K562 (cell line): ENCODE measurements at regions not wholly inside any gene's neighbourhood (a gene's known extent, or its start where the extent isn't known, plus 50 kb on each side); places are given as distances from the start of the nearest gene placed in this dataset.
A peak's percentile ranks its signal among the peaks of the same experiment; 100 is the strongest.

Source experiments
- ATAC-seq: fragments of 200-7000 bp; cut with Tn5 transposase; 3 replicates; pipeline ENCODE4 v1.9.1; 2020; ENCODE audit warnings: moderate library complexity
- BruUV-seq: library from RNA; stranded (reverse); fragments of 400-500 nt; replicated peaks from 2 replicates; lab custom pipeline; 2021; lab: Mats Ljungman, UMichigan
- CTCF ChIA-PET: fragments of 300-600 bp; formaldehyde crosslinking; extraction: SDS; loops from one replicate; lab custom pipeline; 2021; ENCODE audit warnings: low intra/inter-chr PET ratio; lab: Yijun Ruan, JAX
- POLR2A ChIA-PET: fragments of 300-600, 350-650 bp; sonication (Branson Sonifier 250); formaldehyde crosslinking; extraction: SDS; loops from one replicate; lab custom pipeline; 2021; ENCODE audit warnings: antibody characterized with exemption, inconsistent platforms; lab: Yijun Ruan, JAX
- DNase-seq, 4 experiments: peaks; one replicate each; pipeline versions ENCODE4 v3.0.0 to v3.0.0-alpha.2; 2011 to 2018; ENCODE audit warnings: low spot score in 3 of 4, mixed read lengths in 3 of 4; ENCODE audit errors: extremely low read depth in 1 of 4
- FAIRE-seq: peaks from 2 replicates; lab custom pipeline; 2011; peaks lifted over from hg19 to GRCh38; lab: Jason Lieb, UNC
- H2AFZ ChIP-seq: 2 replicates; pipeline ENCODE4 v1.6.0; 2011; ENCODE audit warnings: low read depth, low read length, control low read depth, inconsistent platforms
- H3K27ac ChIP-seq: fragments of 200-600 bp; 3 replicates; pipeline ENCODE4 v1.8.0; 2011; ENCODE audit warnings: low read depth, mild to moderate bottlenecking, control low read depth, inconsistent platforms, low read length, moderate library complexity, mixed read lengths; ENCODE audit errors: extremely low read depth
- H3K27me3 ChIP-seq, 2 experiments: fragments of 300-600 bp in 1 of 2; 2 replicates in 1 of 2; 3 replicates in 1 of 2; pipeline versions ENCODE4 v1.6.0 to v1.8.0; 2011; ENCODE audit warnings: inconsistent platforms in 2 of 2, low read length in 2 of 2, mild to moderate bottlenecking in 1 of 2, mixed read lengths in 1 of 2, moderate library complexity in 1 of 2; ENCODE audit not compliant: control insufficient read depth in 2 of 2, insufficient read depth in 2 of 2
- H3K36me3 ChIP-seq: fragments of 300-600 bp; 3 replicates; pipeline ENCODE4 v1.8.0; 2011; ENCODE audit warnings: mild to moderate bottlenecking, low read length, inconsistent platforms; ENCODE audit not compliant: control insufficient read depth, insufficient read depth
- H3K4me1 ChIP-seq, 2 experiments: fragments of 200-600 bp in 1 of 2; replicated peaks in 1 of 2; 2 replicates in 1 of 2; 3 replicates in 1 of 2; pipeline versions ENCODE4 v1.5.1 to v1.8.0; 2011; ENCODE audit warnings: inconsistent platforms in 2 of 2, low read length in 2 of 2, mild to moderate bottlenecking in 1 of 2, mixed read lengths in 1 of 2, moderate library complexity in 1 of 2; ENCODE audit not compliant: control insufficient read depth in 2 of 2, insufficient read depth in 2 of 2
- H3K4me2 ChIP-seq: 2 replicates; pipeline ENCODE4 v1.6.1; 2011; ENCODE audit warnings: low read length, control low read depth, inconsistent platforms, mixed read lengths; ENCODE audit not compliant: insufficient read depth
- H3K4me3 ChIP-seq: fragments of 200-600 bp; sonication (generic), shearing (Covaris generic); 2 replicates; pipeline ENCODE4 v1.5.1; 2016; ENCODE audit warnings: control low read depth, inconsistent platforms
- H3K79me2 ChIP-seq: fragments of 200-600 bp; 3 replicates; pipeline ENCODE4 v1.8.0; 2011; ENCODE audit warnings: low read length, inconsistent platforms; ENCODE audit not compliant: control insufficient read depth, insufficient read depth
- H3K9ac ChIP-seq, 2 experiments: 2 replicates each; pipeline versions ENCODE4 v1.6.0 to v1.6.1; 2011; ENCODE audit warnings: low read depth in 2 of 2, low read length in 2 of 2, control low read depth in 1 of 2, inconsistent platforms in 1 of 2, mild to moderate bottlenecking in 1 of 2, mixed read lengths in 1 of 2; ENCODE audit not compliant: insufficient read depth in 1 of 2
- H3K9me1 ChIP-seq: one replicate; pipeline ENCODE4 v1.6.0; 2011; ENCODE audit warnings: inconsistent platforms, mild to moderate bottlenecking, low read length, moderate library complexity; ENCODE audit not compliant: control insufficient read depth, insufficient read depth
- H3K9me3 ChIP-seq: replicated peaks from 2 replicates; pipeline ENCODE4 v1.5.1; 2011; ENCODE audit warnings: low read depth, low read length, inconsistent platforms; ENCODE audit not compliant: control insufficient read depth, insufficient read depth
- H4K20me1 ChIP-seq: replicated peaks from 2 replicates; pipeline ENCODE4 v1.6.1; 2011; ENCODE audit warnings: low read length, inconsistent platforms, mixed read lengths; ENCODE audit not compliant: control insufficient read depth, insufficient read depth
- SIX5 ChIP-seq, 2 experiments: IDR thresholded peaks; 2 replicates each; pipeline ENCODE4 v1.6.1; 2011; ENCODE audit warnings: low read length in 2 of 2, borderline replicate concordance in 1 of 2, low read depth in 1 of 2, mild to moderate bottlenecking in 1 of 2, moderate library complexity in 1 of 2; ENCODE audit not compliant: insufficient read depth in 1 of 2
- TARDBP ChIP-seq: fragments of 450-650 bp; IDR thresholded peaks from 2 replicates; pipeline ENCODE4 v1.6.1; 2016
- ZNF174 ChIP-seq: fragments of 250-450 bp; sonication (Bioruptor Pico); IDR thresholded peaks from 2 replicates; pipeline ENCODE4 v1.4.0; 2020; ENCODE audit warnings: mild to moderate bottlenecking
- ZNF263 ChIP-seq: sonication (generic); formaldehyde crosslinking; IDR thresholded peaks from 2 replicates; pipeline ENCODE4 v1.8.0; 2022; ENCODE audit warnings: mild to moderate bottlenecking, missing genetic modification reagents, borderline replicate concordance
- ZNF707 ChIP-seq: fragments of 250-450 bp; sonication (Bioruptor Pico); conservative IDR thresholded peaks from 2 replicates; pipeline ENCODE4 v1.8.0; 2022; ENCODE audit warnings: inconsistent platforms, mild to moderate bottlenecking, moderate library complexity
- WGBS: fragments of 100-300 bp; shearing (Covaris generic); methylation state at CpG from one replicate; pipeline ENCODE4 v1.1.6; 2016; ENCODE audit warnings: low coverage, mixed read lengths; ENCODE audit not compliant: insufficient coverage; ENCODE audit errors: missing lambda C conversion rate; 5-methylcytosine and 5-hydroxymethylcytosine counted together
- in situ Hi-C: fragments of 300-500 bp; cut with MboI; formaldehyde crosslinking; loops from 4 replicates; pipeline ENCODE4 v1.15.0; 2018; ENCODE audit warnings: inconsistent platforms, mixed read lengths
- intact Hi-C: fragments of 100-400 bp; cut with micrococcal nuclease; formaldehyde crosslinking; loops from 2 replicates; pipeline ENCODE4 v1.14.2; 2022

DNA sequence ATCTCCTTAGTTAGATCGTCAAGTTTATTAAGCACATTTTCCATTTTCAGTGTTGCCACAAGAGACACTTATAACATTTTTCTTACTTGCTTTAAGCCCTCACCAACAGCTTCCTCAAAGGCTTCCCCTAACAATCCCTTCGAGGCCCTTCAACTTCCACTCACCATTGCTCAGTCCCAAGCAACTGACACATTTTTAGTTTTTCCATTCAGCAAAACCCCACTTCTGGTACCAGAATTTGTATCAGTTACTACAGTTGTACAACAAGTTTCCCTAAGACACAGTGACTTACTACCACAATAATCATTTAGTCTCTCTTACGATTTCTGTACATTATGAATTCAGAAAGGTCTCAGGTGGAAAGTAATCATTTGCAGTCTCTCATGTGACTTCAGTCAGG lies 276.8 kb upstream of the PKN2 start:
- Histone ChIP-seq H3K4me1 (no peaks in the 10 kb centered on the region), H3K79me2 (no peaks in the 10 kb centered on the region), H3K9ac (no peak overlapping the region), H3K4me3 (no peak overlapping the region), H2AFZ (no peak overlapping the region), H3K9me1 (no peaks in the 10 kb centered on the region), H3K27ac (no peak overlapping the region), H4K20me1 (no peaks in the 10 kb centered on the region), H3K27me3 (no peaks in the 10 kb centered on the region), H3K4me2 (no peak overlapping the region), H3K36me3 (no peaks in the 10 kb centered on the region), H3K9me3 (no peaks in the 10 kb centered on the region)
- ChIA-PET CTCF (no interaction called here), POLR2A (no interaction called here)
- intact Hi-C loops (no loop called here), in situ Hi-C loops (no loop called here)
- no peak for DNase-seq
- TF ChIP-seq ZNF263 (CRISPR knock-in tag) (no peak), ZNF707 (CRISPR knock-in tag) (peak; percentile 71; the same call in 1 of the 2 replicates)
- WGBS = 0% methylated on average over 3 of the region's 3 CpGs
- no TSS peak for BruUV-seq
- ATAC-seq = no peak
- no peak for FAIRE-seq

DNA sequence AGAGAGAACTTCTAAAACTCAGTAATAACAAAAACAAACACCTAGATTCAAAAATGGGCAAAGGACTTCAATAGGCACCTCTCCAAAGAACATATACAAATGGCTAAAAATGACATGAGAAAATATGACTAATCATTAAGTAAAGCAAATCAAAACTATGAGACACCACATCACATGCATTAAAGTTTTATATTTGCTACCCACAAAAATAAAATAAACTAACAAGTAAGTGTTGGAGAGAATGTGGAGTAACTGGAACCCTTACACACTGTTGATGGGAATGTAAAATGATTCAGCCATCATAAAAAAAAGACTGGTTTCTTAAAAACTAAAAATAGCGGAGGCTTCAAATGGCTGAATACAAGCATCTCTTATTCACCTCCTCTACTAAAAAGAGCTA lies 262.1 kb upstream of the PKN2 start:
- no peak for DNase-seq
- H3K27me3 ChIP-seq = no peaks in the 10 kb centered on the region
- 0% methylated on average over 1 of the region's 1 CpG for WGBS
- no peak for ATAC-seq
- H3K36me3 ChIP-seq = no peaks in the 10 kb centered on the region
- no peak overlapping the region for H3K9ac ChIP-seq
- intact Hi-C loops (no loop called here), in situ Hi-C loops (no loop called here)
- H3K4me2 ChIP-seq = no peak overlapping the region
- no peak overlapping the region for H3K27ac ChIP-seq
- H3K4me3 ChIP-seq = no peak overlapping the region
- no peaks in the 10 kb centered on the region for H3K9me1 ChIP-seq
- no peaks in the 10 kb centered on the region for H3K4me1 ChIP-seq
- H3K79me2 ChIP-seq = no peaks in the 10 kb centered on the region
- FAIRE-seq = no peak
- CTCF ChIA-PET = no interaction called here
- no peaks in the 10 kb centered on the region for H4K20me1 ChIP-seq
- H2AFZ ChIP-seq = no peak overlapping the region
- POLR2A ChIA-PET = interaction anchor here (0.6 kb wide), 1 partner anchor 55 kb away, joined by 4 read pairs; no protein-coding TSS in a partner anchor
- TF ChIP-seq ZNF174 (no peak), TARDBP (no peak), SIX5 (IDR thresholded peaks at IDR 0.05; ENCODE audit: borderline replicate concordance in 1 of 2, insufficient read depth in 1 of 2, low read depth in 1 of 2, low read length in 2 of 2) (no peak)
- TF ChIP-seq, all 486 proteins: peak for 0
- 0 out of 2 replicates have a peak, but pooled peaks cover 3% of the 10 kb centered on the region for H3K9me3 ChIP-seq
- no TSS peak for BruUV-seq
